H1 (cell line): ENCODE measurements at regions not wholly inside any gene's neighbourhood (a gene's known extent, or its start where the extent isn't known, plus 50 kb on each side); places are given as distances from the start of the nearest gene placed in this dataset.

Experiments
- CTCF ChIA-PET: fragments of 300-600 bp; sonication (Branson Sonifier 250); formaldehyde crosslinking; loops from one replicate; lab custom pipeline; 2021; ENCODE audit not compliant: partially characterized antibody; lab: Charles Lee
- POLR2A ChIA-PET: fragments of 300-600 bp; sonication (Branson Sonifier 250); formaldehyde crosslinking; loops from one replicate; lab custom pipeline; 2021; ENCODE audit warnings: inconsistent platforms; ENCODE audit not compliant: partially characterized antibody; lab: Charles Lee
- DNase-seq, 2 experiments: peaks; one replicate each; pipeline versions ENCODE4 v3.0.0 to v3.0.0-alpha.2; 2010 to 2022; ENCODE audit warnings: low spot score in 2 of 2, low read depth in 1 of 2, mixed read lengths in 1 of 2
- FAIRE-seq: peaks from 2 replicates; lab custom pipeline; 2011; peaks lifted over from hg19 to GRCh38; lab: Jason Lieb, UNC
- H2AFZ ChIP-seq: 2 replicates; pipeline ENCODE4 v1.8.1; 2012; ENCODE audit warnings: low read length, inconsistent platforms
- H2AK5ac ChIP-seq: 2 replicates; pipeline ENCODE4 v1.6.1; 2013; ENCODE audit warnings: low read depth, low read length
- H2BK120ac ChIP-seq: replicated peaks from 2 replicates; pipeline ENCODE3; 2013; ENCODE audit warnings: low read depth, low read length, inconsistent platforms
- H2BK12ac ChIP-seq: 2 replicates; pipeline ENCODE4 v1.6.1; 2013; ENCODE audit warnings: low read depth, low read length
- H2BK15ac ChIP-seq: 2 replicates; pipeline ENCODE4 v1.6.1; 2013; ENCODE audit warnings: low read length
- H2BK20ac ChIP-seq: 2 replicates; pipeline ENCODE4 v1.6.1; 2013; ENCODE audit warnings: low read length
- H2BK5ac ChIP-seq: 2 replicates; pipeline ENCODE4 v1.6.1; 2013; ENCODE audit warnings: low read depth, low read length
- H3K14ac ChIP-seq: 2 replicates; pipeline ENCODE4 v1.6.1; 2013; ENCODE audit warnings: inconsistent platforms; ENCODE audit not compliant: insufficient read length
- H3K18ac ChIP-seq: 2 replicates; pipeline ENCODE4 v1.6.1; 2013; ENCODE audit warnings: low read length; ENCODE audit errors: extremely low read depth
- H3K23ac ChIP-seq: 2 replicates; pipeline ENCODE4 v1.6.1; 2013; ENCODE audit warnings: inconsistent platforms; ENCODE audit not compliant: insufficient read length
- H3K23me2 ChIP-seq: 2 replicates; pipeline ENCODE4 v1.6.1; 2013; ENCODE audit warnings: low read depth, low read length
- H3K27ac ChIP-seq: 2 replicates; pipeline ENCODE4 v1.6.1; 2011; ENCODE audit warnings: low read depth, low read length, inconsistent platforms
- H3K27me3 ChIP-seq, 4 experiments: replicated peaks in 1 of 4; 1 replicate in 1 of 4; 2 replicates in 3 of 4; pipeline versions ENCODE4 v1.6.1 to v1.8.1; 2011 to 2013; ENCODE audit warnings: low read length in 3 of 4, mild to moderate bottlenecking in 3 of 4, inconsistent platforms in 2 of 4, mixed read lengths in 2 of 4, moderate library complexity in 1 of 4; ENCODE audit not compliant: control insufficient read depth in 3 of 4, insufficient read depth in 3 of 4; ENCODE audit errors: extremely low read depth in 1 of 4
- H3K36me3 ChIP-seq, 4 experiments: 2 replicates each; pipeline versions ENCODE4 v1.6.1 to v1.8.1; 2011 to 2013; ENCODE audit warnings: mild to moderate bottlenecking in 4 of 4, low read length in 3 of 4, moderate library complexity in 2 of 4, control low read depth in 1 of 4, inconsistent platforms in 1 of 4; ENCODE audit not compliant: insufficient read depth in 4 of 4, control insufficient read depth in 2 of 4
- H3K4ac ChIP-seq: replicated peaks from 2 replicates; pipeline ENCODE3; 2013; ENCODE audit warnings: low read length, low read depth, mixed read lengths, inconsistent platforms; ENCODE audit not compliant: insufficient read length
- H3K4me1 ChIP-seq, 4 experiments: replicated peaks in 1 of 4; 1 replicate in 1 of 4; 2 replicates in 3 of 4; pipeline versions ENCODE4 v1.6.1 to v1.8.1; 2011 to 2013; ENCODE audit warnings: low read length in 3 of 4, inconsistent platforms in 2 of 4, mixed read lengths in 1 of 4; ENCODE audit not compliant: insufficient read depth in 4 of 4, control insufficient read depth in 3 of 4
- H3K4me2 ChIP-seq, 2 experiments: 2 replicates each; pipeline versions ENCODE4 v1.6.1 to v1.8.1; 2011 to 2013; ENCODE audit warnings: low read depth in 2 of 2, low read length in 2 of 2, control low read depth in 1 of 2, inconsistent platforms in 1 of 2, mild to moderate bottlenecking in 1 of 2; ENCODE audit not compliant: insufficient read depth in 1 of 2
- H3K4me3 ChIP-seq, 4 experiments: fragments of 200-600, 300-600 bp in 1 of 4; sonication (generic), shearing (Covaris generic), sonication (Bioruptor Twin) in 1 of 4; 2 replicates each; pipeline versions ENCODE4 v1.5.1 to v1.8.1; 2011 to 2016; ENCODE audit warnings: low read length in 4 of 4, low read depth in 3 of 4, control low read depth in 2 of 4, inconsistent platforms in 2 of 4, mild to moderate bottlenecking in 2 of 4, mixed read lengths in 1 of 4, moderate library complexity in 1 of 4; ENCODE audit not compliant: insufficient read depth in 2 of 4; ENCODE audit errors: extremely low read depth in 1 of 4
- H3K56ac ChIP-seq: replicated peaks from 2 replicates; pipeline ENCODE3; 2013; ENCODE audit warnings: low read depth, mild to moderate bottlenecking, mixed read lengths, low read length, inconsistent platforms; ENCODE audit not compliant: insufficient read length
- H3K79me1 ChIP-seq: 2 replicates; pipeline ENCODE4 v1.6.1; 2013; ENCODE audit warnings: low read depth, low read length, control low read depth
- H3K79me2 ChIP-seq, 2 experiments: 2 replicates each; pipeline versions ENCODE4 v1.6.1 to v1.8.1; 2012 to 2013; ENCODE audit warnings: low read length in 2 of 2, mild to moderate bottlenecking in 2 of 2, inconsistent platforms in 1 of 2; ENCODE audit not compliant: insufficient read depth in 2 of 2, control insufficient read depth in 1 of 2
- H3K9ac ChIP-seq, 4 experiments: replicated peaks in 1 of 4; 1 replicate in 1 of 4; 2 replicates in 3 of 4; pipeline versions ENCODE4 v1.6.1 to v1.8.1; 2011 to 2013; ENCODE audit warnings: low read depth in 3 of 4, low read length in 3 of 4, control low read depth in 2 of 4, mild to moderate bottlenecking in 2 of 4, moderate library complexity in 2 of 4, inconsistent platforms in 1 of 4; ENCODE audit errors: extremely low read depth in 1 of 4
- H3K9me3 ChIP-seq, 2 experiments: 2 replicates each; pipeline versions ENCODE4 v1.6.1 to v1.8.1; 2012 to 2013; ENCODE audit warnings: mild to moderate bottlenecking in 2 of 2, moderate library complexity in 2 of 2, control low read depth in 1 of 2, inconsistent platforms in 1 of 2, low read depth in 1 of 2, low read length in 1 of 2, mixed read lengths in 1 of 2; ENCODE audit not compliant: insufficient read depth in 2 of 2
- H4K20me1 ChIP-seq, 2 experiments: replicated peaks in 1 of 2; 2 replicates each; pipeline versions ENCODE3 to v1.8.1; 2011 to 2013; ENCODE audit warnings: inconsistent platforms in 2 of 2, low read length in 2 of 2, mild to moderate bottlenecking in 1 of 2; ENCODE audit not compliant: insufficient read depth in 2 of 2, control insufficient read depth in 1 of 2
- H4K5ac ChIP-seq: 2 replicates; pipeline ENCODE4 v1.6.1; 2013; ENCODE audit warnings: low read length, low read depth, mixed read lengths, inconsistent platforms; ENCODE audit not compliant: insufficient read length
- H4K8ac ChIP-seq: 2 replicates; pipeline ENCODE4 v1.8.0; 2013; ENCODE audit warnings: mild to moderate bottlenecking, moderate library complexity, low read length, inconsistent platforms; ENCODE audit not compliant: insufficient read depth; ENCODE audit errors: extremely low read depth
- H4K91ac ChIP-seq: replicated peaks from 2 replicates; pipeline ENCODE3; 2013; ENCODE audit warnings: low read length, mixed read lengths, inconsistent platforms; ENCODE audit not compliant: insufficient read length
- ATF2 ChIP-seq: IDR thresholded peaks from 2 replicates; pipeline ENCODE4 v1.6.1; 2012; ENCODE audit warnings: low read length, inconsistent platforms
- CBX5 ChIP-seq: fragments of 300-800, 300-1000 bp; sonication (generic); IDR thresholded peaks from 2 replicates; pipeline ENCODE4 v1.7.1; 2016; ENCODE audit warnings: antibody characterized with exemption, low read length, low read depth
- CHD1 ChIP-seq: IDR thresholded peaks from 2 replicates; pipeline ENCODE4 v1.6.1; 2012; ENCODE audit warnings: low read depth, low read length, improper control_type of control experiment
- GTF2F1 ChIP-seq: IDR thresholded peaks from 2 replicates; pipeline ENCODE4 v1.6.1; 2012; ENCODE audit warnings: low read depth, low read length, improper control_type of control experiment, borderline replicate concordance
- HDAC2 ChIP-seq, 2 experiments: fragments of 300-600 bp in 1 of 2; sonication (generic) in 1 of 2; IDR thresholded peaks; 2 replicates each; pipeline ENCODE4 v1.6.1; 2011 to 2012; ENCODE audit warnings: low read depth in 2 of 2, low read length in 2 of 2, mild to moderate bottlenecking in 2 of 2, moderate library complexity in 2 of 2, borderline replicate concordance in 1 of 2, inconsistent platforms in 1 of 2
- PHF8 ChIP-seq: fragments of 200-600 bp; sonication (generic); conservative IDR thresholded peaks from 2 replicates; pipeline ENCODE4 v1.7.1; 2012; ENCODE audit warnings: low read depth, mild to moderate bottlenecking, inconsistent platforms, low read length, moderate library complexity
- RAD21 ChIP-seq, 2 experiments: IDR thresholded peaks in 1 of 2; conservative IDR thresholded peaks in 1 of 2; 2 replicates each; pipeline ENCODE4 v1.6.1; 2011; ENCODE audit warnings: low read depth in 2 of 2, low read length in 2 of 2, improper control_type of control experiment in 1 of 2, inconsistent platforms in 1 of 2, mild to moderate bottlenecking in 1 of 2, moderate library complexity in 1 of 2
- RNF2 ChIP-seq: fragments of 200-900, 300-1000 bp; sonication (generic); IDR thresholded peaks from 2 replicates; pipeline ENCODE4 v1.7.1; 2016; ENCODE audit warnings: borderline replicate concordance, low read depth, mild to moderate bottlenecking, antibody characterized with exemption, low read length; ENCODE audit not compliant: poor library complexity, severe bottlenecking; ENCODE audit errors: missing control alignments
- SIX5 ChIP-seq: IDR thresholded peaks from 2 replicates; pipeline ENCODE4 v1.6.1; 2011; ENCODE audit warnings: mild to moderate bottlenecking, low read depth, low read length
- SP2 ChIP-seq: IDR thresholded peaks from 2 replicates; pipeline ENCODE4 v1.6.1; 2012; ENCODE audit warnings: mild to moderate bottlenecking, low read length, inconsistent platforms
- WGBS, 2 experiments: shearing (Covaris generic) in 1 of 2; methylation state at CpG; one replicate each; pipeline versions ENCODE4 v1.1.6 to v1.1.7; 2013 to 2015; ENCODE audit warnings: low lambda C conversion rate in 2 of 2, mixed read lengths in 2 of 2, inconsistent platforms in 1 of 2, low coverage in 1 of 2, missing lambda C conversion rate in 1 of 2; ENCODE audit not compliant: insufficient replicate concordance in 2 of 2, insufficient coverage in 1 of 2, insufficient read length in 1 of 2; ENCODE audit errors: extremely low coverage in 1 of 2, missing lambda C conversion rate in 1 of 2; 5-methylcytosine and 5-hydroxymethylcytosine counted together
- TF ChIP-seq, protein P1 (sequence below): IDR thresholded peaks from 2 replicates; pipeline ENCODE4 v1.6.1; 2012; ENCODE audit warnings: inconsistent platforms

DNA sequence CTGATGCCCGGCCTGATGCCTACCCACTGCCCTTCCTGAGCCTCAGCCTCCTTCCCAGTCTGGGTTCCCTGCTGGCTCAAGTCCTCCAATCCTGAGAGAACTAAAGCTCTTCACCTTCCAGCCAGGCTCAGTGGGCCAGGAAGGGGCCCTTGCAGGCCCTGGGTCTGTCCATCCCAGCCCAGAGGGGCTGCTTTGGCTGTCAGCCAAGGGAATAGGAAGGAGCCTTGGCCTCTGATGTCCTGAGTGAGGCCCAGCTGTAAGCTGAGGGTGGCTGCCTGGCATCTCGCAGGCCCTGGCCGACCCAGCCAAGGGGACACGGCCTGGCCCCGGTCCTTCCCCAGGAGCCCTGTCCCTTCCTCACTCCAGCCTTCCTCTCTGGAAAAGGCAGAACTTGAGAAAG is 83.4 kb downstream of the DHCR7 start:
- FAIRE-seq = no peak
- Histone ChIP-seq H3K4me1 (no peaks in the 10 kb centered on the region; a peak in 1 of 7 replicates), H3K9ac (no peak overlapping the region), H2BK15ac (no peak overlapping the region), H3K56ac (no peak overlapping the region), H3K4ac (no peak overlapping the region), H2BK12ac (no peak overlapping the region), H2BK5ac (no peak overlapping the region), H3K27me3 (no peaks in the 10 kb centered on the region), H2BK120ac (no peak overlapping the region), H2BK20ac (no peak overlapping the region), H3K23ac (no peak overlapping the region), H4K91ac (no peak overlapping the region), H3K4me3 (no peak overlapping the region), H3K9me3 (0 out of 4 replicates have a peak, but pooled peaks cover 0 to 3% of the 10 kb centered on the region in 2 experiments), H4K5ac (no peak overlapping the region), H2AK5ac (no peak overlapping the region), H4K20me1 (no peaks in the 10 kb centered on the region), H3K14ac (no peak overlapping the region), H3K18ac (no peak overlapping the region), H2AFZ (no peak overlapping the region), H3K79me2 (no peaks in the 10 kb centered on the region), H3K4me2 (no peak overlapping the region), H3K79me1 (no peaks in the 10 kb centered on the region), H4K8ac (peak overlapping the region; percentile 20; the same call in 1 of the 2 replicates), H3K27ac (no peak overlapping the region), H3K23me2 (peaks cover 15% of the 10 kb centered on the region; the same call in 1 of the 2 replicates), H3K36me3 (no peaks in the 10 kb centered on the region)
- CTCF ChIA-PET = interaction anchor here (0.9 to 1.3 kb wide), 4 partner anchors 8 to 593 kb away, joined by 3 to 4 read pairs (median 4); no protein-coding TSS in a partner anchor
- DNase-seq = no peak
- 98% methylated on average over 5 of the region's 5 CpGs; no CpG with 5 or more reads in 1 of the 2 experiments for WGBS, 2 experiments
- POLR2A ChIA-PET = no interaction called here
- TF ChIP-seq HDAC2 (IDR thresholded peaks at IDR 0.05; ENCODE audit: borderline replicate concordance in 1 of 2, low read depth in 2 of 2, low read length in 2 of 2) = no peak
- no peak for TF ChIP-seq SP2
- TF ChIP-seq CBX5 = no peak
- TF ChIP-seq, protein P1, sequence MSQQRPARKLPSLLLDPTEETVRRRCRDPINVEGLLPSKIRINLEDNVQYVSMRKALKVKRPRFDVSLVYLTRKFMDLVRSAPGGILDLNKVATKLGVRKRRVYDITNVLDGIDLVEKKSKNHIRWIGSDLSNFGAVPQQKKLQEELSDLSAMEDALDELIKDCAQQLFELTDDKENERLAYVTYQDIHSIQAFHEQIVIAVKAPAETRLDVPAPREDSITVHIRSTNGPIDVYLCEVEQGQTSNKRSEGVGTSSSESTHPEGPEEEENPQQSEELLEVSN = no peak
- TF ChIP-seq ATF2 = no peak
- TF ChIP-seq RNF2 = no peak
- no peak for TF ChIP-seq RAD21 (IDR thresholded peaks at IDR 0.05 in 1 of 2, conservative IDR thresholded peaks at IDR 0.05 in 1 of 2; ENCODE audit: low read depth in 2 of 2, low read length in 2 of 2)
- TF ChIP-seq PHF8 = no peak
- TF ChIP-seq CHD1 = no peak
- no peak for TF ChIP-seq SIX5
- TF ChIP-seq GTF2F1 = no peak
